ENCODE measurements at regions not wholly inside any gene's neighbourhood (a gene's known extent, or its start where the extent isn't known, plus 50 kb on each side); places are given as distances from the start of the nearest gene placed in this dataset.

- Histone ChIP-seq H3K4me3 (no peak overlapping the region), H3K9me3 (no peaks in the 10 kb centered on the region), H3K4me1 (ENCODE audit: low read depth) (no peaks in the 10 kb centered on the region), H3K36me3 (ENCODE audit: low read depth) (no peaks in the 10 kb centered on the region)
- DNase-seq (no peak), ATAC-seq (no peak)
- TF ChIP-seq CTCF (IDR thresholded peaks at IDR 0.05) = no peak
- intact Hi-C loops (cut with DNase I, micrococcal nuclease) = no loop called here
These were observed 56.4 kb upstream of the PTPRS start for GRCh38 chr19:5396963-5397362.

GRCh38 chr19:5397804-5398692, 57.2 kb upstream of the ZNRF4 start:
- no peak overlapping the region for H3K4me3 ChIP-seq
- intact Hi-C loops (cut with DNase I, micrococcal nuclease) = no loop called here
- DNase-seq = no peak
- no peak for TF ChIP-seq CTCF (IDR thresholded peaks at IDR 0.05)
- H3K9me3 ChIP-seq = no peaks in the 10 kb centered on the region
- ATAC-seq = no peak
- H3K4me1 ChIP-seq (ENCODE audit: low read depth) = no peaks in the 10 kb centered on the region
- no peaks in the 10 kb centered on the region for H3K36me3 ChIP-seq (ENCODE audit: low read depth)

- ATAC-seq = no peak
- Histone ChIP-seq H3K4me3 (no peak overlapping the region), H3K4me1 (ENCODE audit: low read depth) (no peaks in the 10 kb centered on the region), H3K36me3 (ENCODE audit: low read depth) (no peaks in the 10 kb centered on the region), H3K9me3 (no peaks in the 10 kb centered on the region)
- intact Hi-C loops (cut with DNase I, micrococcal nuclease) = no loop called here
- no peak for TF ChIP-seq CTCF (IDR thresholded peaks at IDR 0.05)
- no peak for DNase-seq
These were observed 56.5 kb upstream of the ZNRF4 start for GRCh38 chr19:5398693-5399057.

- DNase-seq (peak; percentile 58 to 90 (median 86)), ATAC-seq (peak; percentile 85)
- Histone ChIP-seq H3K9me3 (no peaks in the 10 kb centered on the region), H3K4me1 (ENCODE audit: low read depth) (no peaks in the 10 kb centered on the region), H3K36me3 (ENCODE audit: low read depth) (no peaks in the 10 kb centered on the region), H3K4me3 (no peak overlapping the region)
- TF ChIP-seq CTCF (IDR thresholded peaks at IDR 0.05) = no peak
- intact Hi-C loops (cut with DNase I, micrococcal nuclease) = no loop called here
These were observed 51.1 kb upstream of the ZNRF4 start for GRCh38 chr19:5403968-5404640.
